Esophagus muscularis mucosa (tissue), 4 donors: ENCODE measurements at regions not wholly inside any gene's neighbourhood (a gene's known extent, or its start where the extent isn't known, plus 50 kb on each side); places are given as distances from the start of the nearest gene placed in this dataset.

Experiments used
- DNase-seq: peaks from one replicate; pipeline ENCODE4 v3.0.0-alpha.2; 2017; ENCODE audit errors: extremely low spot score
- H3K27ac ChIP-seq, 4 donors: fragments of 200-600 bp; sonication (generic); replicated peaks in 1 of 4; 1 replicate in 3 of 4; 2 replicates in 1 of 4; pipeline ENCODE4 v1.5.1; 2016 to 2019; ENCODE audit warnings: mild to moderate bottlenecking in 1 of 4
- H3K27me3 ChIP-seq, 4 donors: fragments of 200-600 bp; sonication (generic); one replicate each; pipeline versions ENCODE4 v1.5.1 to v1.6.0; 2016 to 2019
- H3K36me3 ChIP-seq, 4 donors: fragments of 200-600 bp; sonication (generic); one replicate each; pipeline ENCODE4 v1.5.1; 2016 to 2019
- H3K4me1 ChIP-seq, 4 donors: fragments of 200-600 bp; sonication (generic); one replicate each; pipeline ENCODE4 v1.5.1; 2016 to 2019
- H3K4me3 ChIP-seq, 4 donors: fragments of 200-600 bp; sonication (generic); 1 replicate in 2 of 4; 2 replicates in 2 of 4; pipeline ENCODE4 v1.5.1; 2016 to 2019; ENCODE audit warnings: mild to moderate bottlenecking in 4 of 4, moderate library complexity in 1 of 4
- H3K9me3 ChIP-seq, 4 donors: fragments of 200-600 bp; sonication (generic); 1 replicate in 3 of 4; 2 replicates in 1 of 4; pipeline ENCODE4 v1.5.1; 2016 to 2019
- CTCF ChIP-seq, 3 experiments: fragments of 200-600 bp in 2 of 3; fragments of 450-650 bp in 1 of 3; sonication (generic) in 2 of 3; IDR thresholded peaks; one replicate each; pipeline ENCODE4 v1.5.1; 2017 to 2019; ENCODE audit warnings: antibody characterized with exemption in 3 of 3, mild to moderate bottlenecking in 2 of 3, moderate library complexity in 1 of 3
- EP300 ChIP-seq: sonication (generic); formaldehyde crosslinking; IDR thresholded peaks from one replicate; pipeline ENCODE4 v1.6.1; 2017; ENCODE audit warnings: antibody characterized with exemption
- POLR2A ChIP-seq: fragments of 450-650 bp; IDR thresholded peaks from one replicate; pipeline ENCODE4 v1.6.1; 2017; ENCODE audit warnings: antibody characterized with exemption, moderate library complexity, mild to moderate bottlenecking, low read depth
- POLR2AphosphoS5 ChIP-seq, 2 donors: sonication (generic); formaldehyde crosslinking; IDR thresholded peaks; one replicate each; pipeline ENCODE4 v1.6.1; 2017; ENCODE audit warnings: antibody characterized with exemption in 2 of 2
- WGBS: methylation state at CpG from one replicate; pipeline ENCODE4 v1.1.5; 2018; 5-methylcytosine and 5-hydroxymethylcytosine counted together
- intact Hi-C: fragments of 100-400 bp; cut with DNase I; formaldehyde crosslinking; loops from one replicate; pipeline ENCODE4 v1.15.1; 2023

GRCh38 chr18:29821544-29821943 lies 1221.0 kb downstream of the DSC3 start:
- Histone ChIP-seq H3K4me1 (no peaks in the 10 kb centered on the region), H3K4me3 (no peak overlapping the region), H3K27ac (no peak overlapping the region), H3K36me3 (no peaks in the 10 kb centered on the region), H3K27me3 (no peaks in the 10 kb centered on the region), H3K9me3 (no peaks in the 10 kb centered on the region)
- TF ChIP-seq POLR2AphosphoS5 (IDR thresholded peaks at IDR 0.05), result no peak
- no peak for TF ChIP-seq EP300
- TF ChIP-seq CTCF (IDR thresholded peaks at IDR 0.05), result no peak
- no peak for TF ChIP-seq POLR2A
- no peak for DNase-seq
- 81% methylated on average over 1 of the region's 1 CpG for WGBS
- intact Hi-C loops, result no loop called here

- no peak for DNase-seq
- Histone ChIP-seq H3K27ac (no peak overlapping the region), H3K4me3 (no peak overlapping the region), H3K4me1 (no peaks in the 10 kb centered on the region), H3K27me3 (no peaks in the 10 kb centered on the region), H3K36me3 (no peaks in the 10 kb centered on the region), H3K9me3 (no peaks in the 10 kb centered on the region)
- WGBS, result 97% methylated on average over 3 of the region's 4 CpGs
- intact Hi-C loops, result no loop called here
- TF ChIP-seq EP300, result no peak
- TF ChIP-seq POLR2A, result no peak
These were observed 1231.0 kb downstream of the DSC3 start for GRCh38 chr18:29811519-29811918.

GRCh38 chr18:29780816-29781215 lies 1261.7 kb downstream of the DSC3 start:
- Histone ChIP-seq H3K27ac (no peak overlapping the region), H3K27me3 (no peaks in the 10 kb centered on the region), H3K9me3 (no peaks in the 10 kb centered on the region), H3K4me1 (no peaks in the 10 kb centered on the region), H3K4me3 (no peak overlapping the region), H3K36me3 (no peaks in the 10 kb centered on the region)
- no peak for DNase-seq
- 83% methylated on average over 1 of the region's 1 CpG for WGBS
- no peak for TF ChIP-seq EP300
- TF ChIP-seq POLR2A, result no peak
- no peak for TF ChIP-seq POLR2AphosphoS5 (IDR thresholded peaks at IDR 0.05)
- TF ChIP-seq CTCF (IDR thresholded peaks at IDR 0.05), result no peak
- intact Hi-C loops, result no loop called here

- no peaks in the 10 kb centered on the region for H3K36me3 ChIP-seq
- H3K27me3 ChIP-seq, result no peaks in the 10 kb centered on the region
- DNase-seq, result no peak
- no peak overlapping the region for H3K27ac ChIP-seq
- H3K4me3 ChIP-seq, result no peak overlapping the region
- no peaks in the 10 kb centered on the region for H3K4me1 ChIP-seq
- intact Hi-C loops, result no loop called here
- 82% methylated on average over 1 of the region's 1 CpG for WGBS
- no peaks in the 10 kb centered on the region for H3K9me3 ChIP-seq
- TF ChIP-seq CTCF (IDR thresholded peaks at IDR 0.05) (no peak), POLR2AphosphoS5 (IDR thresholded peaks at IDR 0.05) (no peak), POLR2A (no peak), EP300 (no peak)
These were observed 1263.4 kb downstream of the DSC3 start for GRCh38 chr18:29779096-29779495.

- no peak for DNase-seq
- no peaks in the 10 kb centered on the region for H3K9me3 ChIP-seq
- no peak overlapping the region for H3K4me3 ChIP-seq
- TF ChIP-seq EP300, result no peak
- no peak for TF ChIP-seq POLR2AphosphoS5 (IDR thresholded peaks at IDR 0.05)
- TF ChIP-seq POLR2A, result no peak
- TF ChIP-seq CTCF (IDR thresholded peaks at IDR 0.05), result no peak
- no peaks in the 10 kb centered on the region for H3K27me3 ChIP-seq
- 85% methylated on average over 4 of the region's 4 CpGs for WGBS
- no peak overlapping the region for H3K27ac ChIP-seq
- intact Hi-C loops, result no loop called here
- no peaks in the 10 kb centered on the region for H3K4me1 ChIP-seq
- H3K36me3 ChIP-seq, result no peaks in the 10 kb centered on the region
These were observed 1289.2 kb downstream of the DSC3 start for GRCh38 chr18:29753379-29753778.
